ENCODE measurements at regions not wholly inside any gene's neighbourhood (a gene's known extent, or its start where the extent isn't known, plus 50 kb on each side); places are given as distances from the start of the nearest gene placed in this dataset.
"Not testable (repeated sequence)": the region's sequence is repeated elsewhere in the genome, so short reads cannot be mapped to it uniquely, and the experiment has no call there.

DNA sequence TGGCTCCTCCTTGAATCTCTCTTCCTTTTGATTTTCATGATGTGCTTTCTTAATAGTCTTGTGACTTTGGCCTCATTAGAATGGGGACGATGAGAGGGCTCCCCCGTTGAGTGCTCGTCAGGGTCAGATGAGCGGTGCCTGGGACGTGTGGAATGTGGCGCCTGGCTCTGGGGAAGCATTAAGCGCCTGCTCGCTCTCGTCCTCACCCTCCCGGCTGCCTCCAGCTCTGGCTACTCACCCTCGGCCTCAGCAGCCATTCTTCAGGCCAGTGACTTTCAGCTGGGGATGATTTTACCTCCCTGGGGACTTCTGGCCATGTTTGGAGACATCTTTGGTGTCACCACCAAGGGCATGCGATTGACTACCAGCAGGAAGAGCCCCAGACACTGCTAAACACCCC, 69.7 kb downstream of the RPS6KA4 start:
- no peak for DNase-seq (ENCODE audit: low spot score)

- DNase-seq (ENCODE audit: low spot score): no peak
Observed at GRCh38 chr11:64429970-64430369, 71.0 kb downstream of the RPS6KA4 start.

GRCh38 chr11:64430645-64431044, 71.7 kb downstream of the RPS6KA4 start:
- no peak for DNase-seq (ENCODE audit: low spot score)

DNA sequence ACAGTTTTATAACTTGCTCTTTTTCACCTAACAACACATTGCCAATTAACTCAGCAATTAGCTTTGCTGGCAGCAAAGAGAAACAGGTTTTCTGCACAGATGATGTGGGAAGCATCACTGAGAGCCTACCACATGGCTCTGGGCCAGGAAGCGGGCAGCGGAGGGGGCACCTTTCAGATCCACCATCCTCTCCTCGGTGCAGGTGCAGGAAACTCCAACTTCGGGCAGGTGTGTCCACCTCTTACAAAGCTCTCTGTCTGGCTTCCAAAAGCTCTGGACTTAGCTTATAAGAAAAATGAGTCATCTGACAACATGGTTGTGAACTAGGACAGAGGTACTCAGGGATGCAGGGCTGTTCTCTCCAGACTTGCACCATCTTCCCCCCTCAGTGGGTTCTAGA, 77.0 kb downstream of the RPS6KA4 start:
- no peak for DNase-seq (ENCODE audit: low spot score)

GRCh38 chr11:64437426-64437825, 78.5 kb downstream of the RPS6KA4 start:
- no peak for DNase-seq (ENCODE audit: low spot score)

DNA sequence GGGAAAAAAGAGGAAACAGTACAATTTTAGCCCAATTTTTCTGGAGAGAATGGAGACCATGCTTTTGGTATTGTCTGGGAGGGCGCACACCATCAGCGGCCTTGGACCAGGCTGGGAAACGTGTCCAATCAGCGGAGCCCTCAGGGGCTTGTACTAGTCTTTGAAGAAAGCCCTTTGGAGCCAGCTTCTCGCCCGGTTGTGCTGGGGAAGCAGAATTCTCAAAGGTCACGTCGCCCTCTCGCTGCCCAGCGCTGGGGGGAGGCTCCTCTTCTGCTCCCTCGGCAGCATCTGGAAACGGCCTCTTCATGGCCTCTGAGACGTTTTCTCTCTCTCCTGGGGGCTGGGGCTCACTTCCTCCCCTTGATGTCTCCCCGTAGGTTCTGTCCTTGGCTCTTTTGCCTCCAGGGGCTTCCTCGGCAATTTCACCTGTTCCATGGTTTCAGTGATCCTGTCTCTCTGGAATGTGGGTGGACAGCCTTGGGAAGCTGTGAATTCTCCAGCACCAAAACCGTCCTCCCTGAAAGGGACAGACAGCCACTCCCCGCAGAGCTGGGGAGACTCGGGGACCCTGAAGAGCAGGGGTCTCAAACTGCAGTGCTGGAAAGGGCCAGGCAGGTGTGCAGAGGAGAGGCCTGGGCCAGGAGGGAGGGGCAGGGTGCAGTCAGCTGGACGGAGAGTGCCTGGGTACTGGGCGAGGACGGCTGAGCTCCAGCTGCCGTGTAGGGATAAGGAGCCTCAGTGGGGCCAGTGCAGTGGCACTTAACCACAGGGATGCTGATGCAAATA, 80.2 kb downstream of the RPS6KA4 start:
- no peak for DNase-seq (ENCODE audit: low spot score)

- not testable (repeated sequence) for DNase-seq (ENCODE audit: low spot score)
Observed at GRCh38 chr11:64439772-64440491, 81.0 kb downstream of the RPS6KA4 start.

GRCh38 chr11:64441127-64441526, 82.2 kb downstream of the RPS6KA4 start:
- no peak for DNase-seq (ENCODE audit: low spot score)

- DNase-seq (ENCODE audit: low spot score): no peak
Observed at GRCh38 chr11:64443001-64443400, 84.0 kb downstream of the RPS6KA4 start.

DNA sequence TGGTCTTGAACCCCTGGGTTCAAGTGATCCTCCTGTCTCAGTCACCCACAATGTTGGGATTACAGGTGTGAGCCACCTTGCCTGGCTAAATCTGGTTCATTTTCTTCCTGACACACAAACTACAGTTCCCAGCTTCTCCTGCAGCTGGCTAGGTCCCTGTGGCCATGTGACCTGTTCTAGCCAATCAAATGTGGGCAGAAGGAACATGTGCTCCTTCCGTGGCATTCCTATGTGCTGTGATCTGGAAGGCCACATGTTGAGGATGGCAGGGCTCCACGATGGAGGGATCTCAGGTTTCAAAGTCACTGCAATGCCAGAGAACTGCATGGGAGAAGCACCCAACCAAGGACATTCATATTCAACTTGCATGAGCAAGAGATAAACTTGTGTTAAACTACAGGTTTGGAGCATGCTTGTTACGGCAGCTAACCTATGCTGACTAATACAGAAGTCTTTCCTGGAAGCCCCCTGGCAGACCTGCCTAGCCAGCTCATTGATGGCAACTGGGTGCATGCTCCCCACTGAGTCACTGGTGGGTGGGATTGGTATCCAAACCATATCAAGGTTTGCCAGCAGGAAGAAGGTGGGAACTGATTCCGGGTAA, 86.0 kb downstream of the RPS6KA4 start:
- peak; percentile 45 for DNase-seq (ENCODE audit: low spot score)

GRCh38 chr11:64445651-64446050, 86.7 kb downstream of the RPS6KA4 start:
- DNase-seq (ENCODE audit: low spot score): no peak

DNA sequence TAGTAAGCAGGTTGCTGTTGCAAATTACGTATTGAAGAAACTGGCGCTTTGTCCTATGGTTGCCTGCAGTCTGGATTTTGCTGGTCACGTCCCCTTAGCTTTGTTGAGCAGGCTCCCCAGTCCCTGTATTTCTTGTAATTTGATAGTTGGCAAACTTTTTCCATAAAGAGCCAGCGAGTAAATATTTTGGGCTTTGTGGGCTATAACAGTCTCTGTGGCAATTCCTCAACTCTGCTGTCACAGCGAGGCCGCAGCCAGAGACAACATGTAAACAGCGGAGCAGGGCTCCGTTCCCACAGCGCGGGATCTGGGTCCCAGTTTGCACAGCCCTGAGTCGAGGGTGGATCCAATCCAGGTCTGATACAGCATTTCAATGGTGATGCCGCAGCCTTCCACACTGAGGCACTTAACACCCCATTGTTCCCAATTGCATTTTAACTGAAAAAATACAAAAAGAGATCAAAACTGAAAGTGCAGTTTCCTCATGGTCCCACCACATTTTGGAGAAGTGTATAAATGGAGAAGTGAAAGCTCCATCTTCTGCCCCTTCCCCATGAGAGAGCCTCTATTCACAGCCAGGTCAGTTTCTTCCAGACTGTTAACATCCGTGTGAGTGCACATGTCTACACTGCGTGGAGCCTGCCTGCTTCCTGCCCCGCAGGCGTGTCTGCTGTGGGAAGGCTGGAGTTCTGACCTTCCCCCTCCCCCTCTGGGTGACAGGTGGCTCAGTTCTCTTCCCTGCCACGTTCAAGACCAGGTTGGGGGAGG, 89.1 kb downstream of the RPS6KA4 start:
- no peak for DNase-seq (ENCODE audit: low spot score)

DNA sequence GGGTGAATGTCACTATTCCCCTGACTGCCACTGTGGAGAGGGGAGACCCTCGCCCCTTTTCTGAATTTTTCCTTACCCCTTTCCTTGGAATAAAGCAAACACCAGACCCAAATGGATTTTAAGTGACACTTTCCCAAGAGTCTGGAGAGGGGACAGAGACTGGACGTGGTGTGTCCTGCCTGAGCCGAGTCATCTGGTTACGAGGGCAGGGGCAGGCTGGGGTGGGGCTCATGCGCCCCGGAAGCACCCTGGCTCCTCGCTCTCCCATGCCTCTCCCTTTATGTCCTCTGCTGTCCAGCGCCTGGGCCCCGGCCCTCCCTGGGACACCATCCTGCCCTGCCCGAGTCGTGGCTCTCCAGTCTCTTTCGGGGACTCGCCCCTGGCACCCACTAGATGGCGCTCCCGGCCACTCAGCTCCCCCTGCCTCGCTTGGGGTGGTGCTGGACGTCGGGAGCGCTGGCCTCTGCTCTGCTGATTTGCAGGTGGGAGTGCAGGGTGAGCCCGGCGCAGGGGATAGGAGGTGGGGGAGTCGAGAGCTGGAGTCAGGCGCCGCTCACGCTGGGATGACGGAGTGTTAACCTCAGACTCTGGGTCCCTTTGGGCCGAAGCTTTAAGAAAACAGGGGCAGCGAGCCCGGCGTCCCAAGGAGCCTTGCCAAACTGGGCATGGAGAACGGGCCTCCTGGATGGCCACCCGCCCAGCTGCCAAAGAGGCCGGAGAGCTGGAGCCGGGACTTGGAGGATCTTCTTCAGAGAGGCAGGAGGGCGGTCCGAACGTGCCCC, 89.8 kb downstream of the RPS6KA4 start:
- peak; percentile 78 for DNase-seq (ENCODE audit: low spot score)

GRCh38 chr11:64449381-64450167, 90.6 kb downstream of the RPS6KA4 start:
- peak; percentile 84 for DNase-seq (ENCODE audit: low spot score)

DNA sequence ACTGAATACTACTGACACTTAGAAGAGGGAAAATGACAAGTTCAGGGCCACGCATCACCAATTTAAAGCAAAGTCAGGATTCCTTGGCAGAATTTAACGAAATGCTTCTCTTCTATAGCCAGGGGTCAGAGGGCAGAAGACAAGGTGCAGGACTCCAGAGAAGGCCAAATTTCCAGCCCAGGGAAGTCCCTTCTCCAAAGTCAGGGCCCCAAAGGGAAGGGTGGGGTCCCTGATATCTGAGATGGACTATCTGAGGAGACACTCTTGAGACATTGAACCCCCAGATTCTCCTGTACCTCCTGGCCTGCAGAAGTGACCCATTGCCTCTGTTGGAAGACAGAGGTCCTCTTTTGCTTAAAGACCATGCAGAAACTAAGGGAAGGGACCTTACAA, 91.2 kb downstream of the RPS6KA4 start:
- DNase-seq (ENCODE audit: low spot score): no peak

- DNase-seq (ENCODE audit: low spot score): no peak
Observed at GRCh38 chr11:64451856-64452255, 92.9 kb downstream of the RPS6KA4 start.

GRCh38 chr11:64453466-64453865, 94.5 kb downstream of the RPS6KA4 start:
- DNase-seq (ENCODE audit: low spot score): no peak

GRCh38 chr11:64455456-64456261, 96.7 kb downstream of the RPS6KA4 start:
- no peak for DNase-seq (ENCODE audit: low spot score)

DNA sequence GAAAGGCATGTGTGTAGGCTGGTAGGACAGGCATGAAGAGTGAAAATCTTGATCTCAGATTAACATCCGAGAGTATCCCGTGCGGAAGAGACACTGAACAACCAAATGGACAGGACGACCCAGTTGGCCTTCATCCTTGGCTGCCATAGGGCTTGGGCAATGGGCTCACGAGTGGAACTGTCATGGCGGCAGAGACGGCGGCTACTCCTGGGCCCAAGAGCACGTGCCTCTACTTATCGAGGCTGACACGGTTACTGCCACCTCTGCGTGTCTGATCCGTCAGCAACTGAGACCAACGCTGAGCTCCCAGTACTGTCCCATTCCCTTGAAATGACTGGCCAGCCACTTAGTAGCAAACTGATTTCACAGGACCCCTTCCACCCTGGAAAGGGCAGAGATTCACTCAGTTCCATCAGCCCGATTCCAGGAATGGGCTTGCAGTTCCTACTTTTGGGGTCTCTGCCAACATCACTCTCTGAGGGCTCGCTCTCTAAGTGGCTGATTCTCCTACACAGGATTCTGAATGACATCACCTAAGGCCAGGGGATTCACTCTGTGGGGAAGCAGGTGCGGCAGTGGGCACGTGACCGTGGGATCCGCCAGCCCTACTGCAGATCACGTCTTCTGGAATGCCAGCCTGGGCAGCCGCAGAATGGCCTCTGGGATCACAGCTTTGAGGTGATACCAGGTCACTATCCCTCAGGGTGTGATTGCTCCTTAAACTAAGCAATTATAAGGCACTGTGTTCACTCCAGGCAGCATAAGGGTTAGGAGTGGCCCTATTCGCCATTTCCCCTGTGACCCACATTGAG, 97.8 kb downstream of the RPS6KA4 start:
- DNase-seq (ENCODE audit: low spot score): no peak
